Left hindlimb (tissue), 1 donor: ENCODE measurements at regions not wholly inside any gene's neighbourhood (a gene's known extent, or its start where the extent isn't known, plus 50 kb on each side); places are given as distances from the start of the nearest gene placed in this dataset.

Experiments
- DNase-seq: peaks from one replicate; pipeline ENCODE4 v3.0.0-alpha.2; 2018

DNA sequence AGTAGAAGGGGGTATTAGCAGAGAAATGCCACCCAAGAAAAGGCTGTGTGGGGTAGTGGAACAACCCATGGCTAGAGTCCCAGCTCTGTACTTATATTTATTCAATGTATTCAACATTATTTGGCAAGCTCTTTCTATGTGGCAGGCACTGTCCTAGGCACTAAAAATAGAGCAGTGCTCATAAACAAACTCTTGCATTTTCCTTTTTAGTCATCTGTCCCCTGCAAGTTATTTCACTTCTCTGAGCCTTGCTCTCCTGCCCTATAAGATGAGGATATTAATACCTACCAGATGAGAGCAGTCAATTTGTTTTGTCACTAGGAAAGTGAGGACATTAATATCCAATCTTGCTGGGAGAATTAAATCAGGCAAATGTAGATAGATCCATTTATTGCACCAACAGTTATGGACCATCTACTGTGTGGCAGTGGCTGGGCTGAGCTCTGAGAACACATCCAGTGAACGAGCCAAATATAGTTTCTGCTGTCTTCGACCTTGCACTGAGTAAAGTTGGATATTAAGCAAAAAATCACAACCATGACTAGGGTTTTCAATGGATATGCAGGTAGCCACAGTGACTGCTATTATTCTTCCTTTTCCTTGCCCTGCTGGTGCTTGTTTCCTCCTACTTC lies 314.3 kb upstream of the TBX3 start:
- no peak for DNase-seq

GRCh38 chr12:114996382-114996781 lies 312.4 kb upstream of the TBX3 start:
- no peak for DNase-seq

DNA sequence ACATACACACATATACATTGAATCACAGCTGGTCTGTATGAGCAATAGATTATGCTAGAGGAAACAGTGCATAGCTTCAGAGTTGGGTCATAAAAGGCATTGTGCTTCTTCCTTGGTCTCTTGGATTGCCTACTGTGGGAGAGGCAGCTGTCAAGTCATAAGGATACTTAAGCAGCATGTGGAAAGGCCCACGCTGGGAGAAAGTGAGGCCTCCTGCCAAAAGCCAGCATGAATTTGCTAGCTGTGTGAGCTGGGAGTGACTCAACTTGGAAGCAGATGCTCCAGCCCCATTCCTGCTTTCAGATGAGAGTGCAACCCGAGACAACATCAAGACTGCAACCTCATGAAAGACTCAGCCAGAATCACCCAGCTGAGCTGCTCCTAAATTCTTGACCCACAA lies 311.9 kb upstream of the TBX3 start:
- DNase-seq, result no peak

DNA sequence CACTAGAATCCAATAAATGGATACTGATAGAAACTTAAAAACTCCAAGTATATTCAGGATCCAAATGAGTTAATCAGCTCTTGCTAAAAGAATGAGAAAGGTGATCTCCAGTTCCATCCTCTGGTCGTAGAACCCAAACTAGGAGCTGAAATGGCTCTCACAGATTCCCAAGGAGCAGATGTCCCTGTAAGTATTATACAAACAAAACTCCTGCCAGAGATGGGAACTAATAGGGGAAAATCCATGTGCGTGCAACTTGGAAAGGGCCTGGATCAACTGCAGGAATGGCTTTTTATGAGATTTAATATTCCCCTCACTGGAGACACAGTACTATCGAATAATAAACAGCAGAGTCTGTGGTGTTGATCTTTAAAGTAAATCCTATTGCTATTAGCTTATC lies 309.2 kb upstream of the TBX3 start:
- no peak for DNase-seq

- DNase-seq, result no peak
These were observed 308.5 kb upstream of the TBX3 start for GRCh38 chr12:114992443-114992842.

- DNase-seq, result no peak
These were observed 306.4 kb upstream of the TBX3 start for GRCh38 chr12:114990381-114990780.

DNA sequence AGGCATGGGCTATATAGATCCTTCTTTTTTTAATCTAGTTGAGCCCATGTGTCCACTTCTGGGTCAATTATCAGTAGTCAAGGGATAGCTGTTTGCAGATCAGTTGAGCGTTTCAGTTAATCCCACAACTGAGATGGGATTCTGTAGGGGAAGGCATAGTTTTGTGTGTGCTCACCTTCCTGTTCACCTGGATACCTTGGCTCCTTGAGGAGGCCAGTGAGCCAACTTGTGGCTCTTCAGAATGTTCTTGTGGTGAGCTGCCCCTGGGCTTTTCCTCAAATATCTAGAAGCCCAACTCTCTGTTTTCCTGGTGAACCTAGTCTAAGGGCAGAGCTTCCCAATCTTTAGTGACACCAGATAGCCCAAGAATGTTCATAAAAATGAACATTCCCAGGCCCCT lies 302.9 kb upstream of the TBX3 start:
- DNase-seq, result no peak

DNA sequence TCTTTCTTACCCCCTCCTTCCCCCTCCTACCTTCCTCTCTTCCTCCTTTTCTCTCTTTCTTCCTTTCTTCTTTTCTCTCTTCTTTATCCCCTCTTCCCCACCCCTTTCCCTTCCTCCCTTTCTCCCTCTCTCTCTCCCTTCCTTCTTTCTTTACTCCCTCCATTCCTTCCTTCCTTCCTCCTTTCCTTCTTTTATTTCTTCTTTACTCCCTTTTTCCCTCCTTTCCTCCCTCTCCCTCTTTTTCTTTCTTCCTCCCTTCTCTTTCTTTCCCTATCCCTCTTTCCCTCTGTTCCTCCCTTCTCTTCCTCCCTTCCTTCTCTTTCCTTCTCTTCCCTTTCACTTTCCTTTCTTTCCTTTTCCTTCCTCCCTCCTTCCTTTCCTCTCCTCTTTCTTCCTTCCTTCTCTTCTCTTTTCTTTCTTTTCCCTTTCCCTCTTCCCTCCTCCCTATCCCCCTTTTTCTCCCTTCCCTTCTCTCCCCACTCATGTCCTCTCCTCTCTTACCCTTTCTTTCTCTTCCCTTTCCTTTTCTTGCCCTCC lies 302.3 kb upstream of the TBX3 start:
- no peak for DNase-seq

- DNase-seq, result no peak
These were observed 300.7 kb upstream of the TBX3 start for GRCh38 chr12:114984634-114985061.

GRCh38 chr12:114982760-114983159 lies 298.8 kb upstream of the TBX3 start:
- no peak for DNase-seq

- DNase-seq, result no peak
These were observed 297.1 kb upstream of the TBX3 start for GRCh38 chr12:114981036-114981435.

DNA sequence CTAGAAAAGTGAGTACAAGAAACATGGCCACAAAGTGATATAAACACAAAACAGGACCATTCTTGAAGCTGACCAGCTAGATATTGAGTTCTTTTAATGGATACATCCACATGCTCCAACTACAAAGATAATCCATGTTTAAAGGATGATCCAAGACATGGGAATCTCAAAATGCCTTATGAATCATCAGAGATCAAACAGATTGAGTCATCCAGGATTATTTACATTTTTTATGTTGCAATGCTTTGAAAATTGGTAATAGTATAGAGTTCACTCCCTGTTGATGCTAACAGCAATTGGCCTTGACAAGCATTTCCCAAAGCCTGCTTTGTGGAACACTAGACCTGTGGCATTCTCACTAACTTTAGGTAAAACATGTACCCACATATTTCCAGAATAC lies 293.0 kb upstream of the TBX3 start:
- DNase-seq, result no peak

GRCh38 chr12:114976372-114976771 lies 292.4 kb upstream of the TBX3 start:
- DNase-seq, result no peak

GRCh38 chr12:114975640-114976310 lies 291.8 kb upstream of the TBX3 start:
- peak; percentile 40 for DNase-seq

DNA sequence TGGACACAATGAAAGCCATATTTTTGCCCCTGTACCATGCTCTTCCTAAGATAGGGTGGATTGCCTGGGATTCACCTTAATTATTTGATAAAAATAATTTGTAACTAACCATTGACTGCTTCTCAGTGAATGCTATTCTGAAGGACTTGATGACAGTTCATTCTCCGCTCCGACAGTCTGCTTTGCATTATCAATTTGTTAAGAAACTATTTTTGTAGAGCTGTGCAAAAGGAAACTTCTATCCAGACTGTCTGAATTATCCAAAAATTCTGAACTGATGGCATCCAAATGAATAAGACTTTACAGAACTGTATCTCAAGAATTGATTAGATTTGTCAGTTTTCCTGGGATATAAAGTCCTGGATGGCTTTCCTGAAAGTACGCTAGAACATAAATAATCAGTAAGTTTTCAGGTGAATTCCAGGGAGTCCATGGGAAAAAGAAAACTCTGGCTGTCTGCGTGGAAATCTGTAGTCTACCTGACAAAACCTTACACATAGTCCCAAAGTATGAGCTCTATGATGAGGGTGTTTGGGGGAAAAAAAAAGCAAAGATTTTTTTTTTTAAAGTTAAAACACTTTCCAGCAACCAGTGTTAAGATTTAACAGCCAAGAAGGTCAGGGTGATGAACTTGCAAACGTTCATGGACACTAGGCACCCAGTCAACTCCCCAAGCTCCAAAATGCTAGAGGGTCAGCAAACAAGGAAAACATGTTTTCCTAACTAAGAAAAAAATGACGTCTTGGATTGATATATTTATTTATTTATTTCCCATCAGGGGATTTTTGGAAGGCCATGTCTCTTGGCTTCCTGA lies 291.1 kb upstream of the TBX3 start:
- no peak for DNase-seq

GRCh38 chr12:114974333-114974732 lies 290.4 kb upstream of the TBX3 start:
- DNase-seq, result no peak

GRCh38 chr12:114968727-114969126 lies 284.8 kb upstream of the TBX3 start:
- DNase-seq, result no peak

- no peak for DNase-seq
These were observed 283.2 kb upstream of the TBX3 start for GRCh38 chr12:114967151-114967550.

DNA sequence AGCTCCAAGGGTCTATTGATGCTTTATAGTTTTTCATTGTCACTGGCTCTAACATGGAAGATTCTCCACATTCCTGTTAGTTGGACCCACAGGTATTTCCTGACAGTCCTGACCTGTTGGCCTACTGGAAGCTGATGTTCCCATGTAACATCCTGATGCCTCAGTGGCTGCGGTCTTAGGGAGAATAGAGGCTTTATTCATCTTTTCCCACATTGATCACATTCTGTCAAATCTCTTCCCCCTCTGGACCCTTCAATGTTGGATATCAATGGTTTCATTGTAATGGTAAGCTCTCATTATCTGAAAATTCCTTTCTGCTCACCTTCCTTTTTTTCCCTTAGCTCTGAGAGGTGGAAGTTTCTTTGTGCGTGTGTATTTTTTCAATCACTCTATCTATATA lies 280.9 kb upstream of the TBX3 start:
- no peak for DNase-seq

DNA sequence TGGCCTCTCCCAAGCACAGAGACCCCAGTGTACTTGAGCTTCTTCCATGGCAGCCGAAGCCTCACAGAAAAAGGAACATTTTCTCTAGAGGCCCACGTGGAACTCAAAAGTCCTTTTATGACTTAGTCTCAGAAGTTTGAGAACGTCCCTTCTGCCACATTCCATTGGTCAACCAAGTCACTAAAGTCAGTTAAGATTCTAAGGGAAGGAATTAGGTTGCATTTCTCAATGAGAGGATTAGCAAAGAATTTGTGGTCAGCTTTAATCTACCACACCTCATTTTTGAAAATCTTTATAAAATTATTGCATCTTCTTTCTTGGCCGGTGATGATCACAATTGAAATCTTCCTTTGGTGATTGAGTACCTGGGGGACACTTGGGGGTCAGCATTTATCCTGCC lies 279.9 kb upstream of the TBX3 start:
- DNase-seq, result no peak

- DNase-seq, result no peak
These were observed 277.5 kb upstream of the TBX3 start for GRCh38 chr12:114961491-114961890.

GRCh38 chr12:114958538-114958937 lies 274.6 kb upstream of the TBX3 start:
- DNase-seq, result no peak

GRCh38 chr12:114957225-114957624 lies 273.2 kb upstream of the TBX3 start:
- no peak for DNase-seq
